ENCODE measurements at regions not wholly inside any gene's neighbourhood (a gene's known extent, or its start where the extent isn't known, plus 50 kb on each side); places are given as distances from the start of the nearest gene placed in this dataset.

- Histone ChIP-seq H3K27ac (ENCODE audit: low read depth, low read length, poor library complexity, severe bottlenecking) (no peak overlapping the region), H3K36me3 (ENCODE audit: insufficient read depth, low read length, poor library complexity, severe bottlenecking) (no peaks in the 10 kb centered on the region), H3K4me1 (ENCODE audit: insufficient read depth, low read length, poor library complexity, severe bottlenecking) (no peaks in the 10 kb centered on the region), H3K4me3 (ENCODE audit: low read depth, low read length, poor library complexity, severe bottlenecking) (no peak overlapping the region), H3K27me3 (replicated peaks; ENCODE audit: insufficient read depth, low read depth, low read length, poor library complexity) (no peaks in the 10 kb centered on the region), H3K9me3 (ENCODE audit: low read depth, low read length, poor library complexity, severe bottlenecking) (no peaks in the 10 kb centered on the region)
- intact Hi-C loops (cut with micrococcal nuclease; ENCODE audit: unreplicated experiment), result no loop called here
- TF ChIP-seq CTCF (conservative IDR thresholded peaks at IDR 0.05; ENCODE audit: low read depth, low read length), result no peak
- no TSS peak for BruUV-seq (replicated peaks)
- DNase-seq (ENCODE audit: low spot score), result no peak
- ChIA-PET POLR2A (ENCODE audit: low non-redundant PET) (no interaction called here), CTCF (no interaction called here)
Observed at GRCh38 chr2:19461504-19462255, 103.3 kb upstream of the OSR1 start.

- no peaks in the 10 kb centered on the region for H3K27me3 ChIP-seq (replicated peaks; ENCODE audit: insufficient read depth, low read depth, low read length, poor library complexity)
- ChIA-PET POLR2A (ENCODE audit: low non-redundant PET) (no interaction called here), CTCF (no interaction called here)
- no peaks in the 10 kb centered on the region for H3K4me1 ChIP-seq (ENCODE audit: insufficient read depth, low read length, poor library complexity, severe bottlenecking)
- TF ChIP-seq EZH2 (IDR thresholded peaks at IDR 0.05; ENCODE audit: borderline replicate concordance, low read depth, low read length, poor library complexity, severe bottlenecking) (no peak), CTCF (conservative IDR thresholded peaks at IDR 0.05; ENCODE audit: low read depth, low read length) (no peak)
- H3K9me3 ChIP-seq (ENCODE audit: low read depth, low read length, poor library complexity, severe bottlenecking), result no peaks in the 10 kb centered on the region
- no peak overlapping the region for H3K4me3 ChIP-seq (ENCODE audit: low read depth, low read length, poor library complexity, severe bottlenecking)
- no peak for DNase-seq (ENCODE audit: low spot score)
- no TSS peak for BruUV-seq (replicated peaks)
- no peaks in the 10 kb centered on the region for H3K36me3 ChIP-seq (ENCODE audit: insufficient read depth, low read length, poor library complexity, severe bottlenecking)
- no peak overlapping the region for H3K27ac ChIP-seq (ENCODE audit: low read depth, low read length, poor library complexity, severe bottlenecking)
- intact Hi-C loops (cut with micrococcal nuclease; ENCODE audit: unreplicated experiment), result no loop called here
Observed at GRCh38 chr2:19460761-19461160, 102.3 kb upstream of the OSR1 start.

- ChIA-PET POLR2A (ENCODE audit: low non-redundant PET) (no interaction called here), CTCF (no interaction called here)
- no TSS peak for BruUV-seq (replicated peaks)
- Histone ChIP-seq H3K36me3 (ENCODE audit: insufficient read depth, low read length, poor library complexity, severe bottlenecking) (no peaks in the 10 kb centered on the region), H3K9me3 (ENCODE audit: low read depth, low read length, poor library complexity, severe bottlenecking) (no peaks in the 10 kb centered on the region), H3K4me3 (ENCODE audit: low read depth, low read length, poor library complexity, severe bottlenecking) (no peak overlapping the region), H3K4me1 (ENCODE audit: insufficient read depth, low read length, poor library complexity, severe bottlenecking) (no peaks in the 10 kb centered on the region), H3K27ac (ENCODE audit: low read depth, low read length, poor library complexity, severe bottlenecking) (no peak overlapping the region), H3K27me3 (replicated peaks; ENCODE audit: insufficient read depth, low read depth, low read length, poor library complexity) (no peaks in the 10 kb centered on the region)
- TF ChIP-seq EZH2 (IDR thresholded peaks at IDR 0.05; ENCODE audit: borderline replicate concordance, low read depth, low read length, poor library complexity, severe bottlenecking) (no peak), CTCF (conservative IDR thresholded peaks at IDR 0.05; ENCODE audit: low read depth, low read length) (no peak)
- DNase-seq (ENCODE audit: low spot score), result no peak
- intact Hi-C loops (cut with micrococcal nuclease; ENCODE audit: unreplicated experiment), result no loop called here
Observed at GRCh38 chr2:19458427-19459003, 100.1 kb upstream of the OSR1 start.
